ENCODE measurements at regions not wholly inside any gene's neighbourhood (a gene's known extent, or its start where the extent isn't known, plus 50 kb on each side); places are given as distances from the start of the nearest gene placed in this dataset.

DNA sequence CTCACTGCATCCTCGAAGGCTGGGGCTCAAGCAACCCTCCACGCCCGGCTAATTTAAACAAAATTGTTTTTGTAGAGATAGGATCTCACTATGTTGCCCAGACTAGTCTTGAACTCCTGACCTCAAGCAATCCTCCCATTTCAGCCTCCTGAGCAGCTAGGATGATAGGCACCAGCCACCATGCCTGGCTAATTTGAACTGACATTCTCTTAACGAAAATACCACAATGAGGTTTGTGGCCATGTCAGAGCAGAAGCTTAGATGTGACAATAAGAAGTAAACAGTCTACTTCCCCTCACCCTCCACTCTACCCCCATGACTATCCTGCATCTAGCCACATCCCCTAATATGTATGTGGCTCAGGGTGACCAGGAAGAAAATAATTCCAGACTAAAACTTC is 74.8 kb upstream of the PLCB4 start:
- H3K4me1 ChIP-seq (ENCODE audit: control insufficient read depth, insufficient read depth, low read length), result no peaks in the 10 kb centered on the region
- H3K36me3 ChIP-seq (ENCODE audit: control insufficient read depth, insufficient read depth, low read length), result no peaks in the 10 kb centered on the region
- H3K9me3 Mint-ChIP-seq, result no peaks in the 10 kb centered on the region
- H3K4me3 ChIP-seq (ENCODE audit: low read length), result no peak overlapping the region
- H3K27ac Mint-ChIP-seq, result no peak overlapping the region
- no peaks in the 10 kb centered on the region for H3K27me3 ChIP-seq (ENCODE audit: control insufficient read depth, insufficient read depth, low read length, poor library complexity, severe bottlenecking)
- no peak overlapping the region for H3K4me3 Mint-ChIP-seq
- H3K9ac ChIP-seq (ENCODE audit: extremely low read depth, low read length, poor library complexity, severe bottlenecking), result no peak overlapping the region
- H3K27me3 Mint-ChIP-seq (ENCODE audit: insufficient read depth), result no peaks in the 10 kb centered on the region
- TF ChIP-seq, protein P1, sequence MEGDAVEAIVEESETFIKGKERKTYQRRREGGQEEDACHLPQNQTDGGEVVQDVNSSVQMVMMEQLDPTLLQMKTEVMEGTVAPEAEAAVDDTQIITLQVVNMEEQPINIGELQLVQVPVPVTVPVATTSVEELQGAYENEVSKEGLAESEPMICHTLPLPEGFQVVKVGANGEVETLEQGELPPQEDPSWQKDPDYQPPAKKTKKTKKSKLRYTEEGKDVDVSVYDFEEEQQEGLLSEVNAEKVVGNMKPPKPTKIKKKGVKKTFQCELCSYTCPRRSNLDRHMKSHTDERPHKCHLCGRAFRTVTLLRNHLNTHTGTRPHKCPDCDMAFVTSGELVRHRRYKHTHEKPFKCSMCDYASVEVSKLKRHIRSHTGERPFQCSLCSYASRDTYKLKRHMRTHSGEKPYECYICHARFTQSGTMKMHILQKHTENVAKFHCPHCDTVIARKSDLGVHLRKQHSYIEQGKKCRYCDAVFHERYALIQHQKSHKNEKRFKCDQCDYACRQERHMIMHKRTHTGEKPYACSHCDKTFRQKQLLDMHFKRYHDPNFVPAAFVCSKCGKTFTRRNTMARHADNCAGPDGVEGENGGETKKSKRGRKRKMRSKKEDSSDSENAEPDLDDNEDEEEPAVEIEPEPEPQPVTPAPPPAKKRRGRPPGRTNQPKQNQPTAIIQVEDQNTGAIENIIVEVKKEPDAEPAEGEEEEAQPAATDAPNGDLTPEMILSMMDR (conservative IDR thresholded peaks at IDR 0.05), result no peak
- no peaks in the 10 kb centered on the region for H3K9me3 ChIP-seq (ENCODE audit: control insufficient read depth, low read length)
- DNase-seq, result no peak
- no peaks in the 10 kb centered on the region for H3K36me3 Mint-ChIP-seq (ENCODE audit: low read depth)
- H3K4me1 Mint-ChIP-seq, result peaks cover 8% of the 10 kb centered on the region
- no peak overlapping the region for H3K27ac ChIP-seq (ENCODE audit: low read depth, low read length)
- WGBS, 2 experiments (ENCODE audit: insufficient coverage in 1 of 2, insufficient read length in 1 of 2), result 93 to 99% methylated on average over 2 to 4 of the region's 4 CpGs

DNA sequence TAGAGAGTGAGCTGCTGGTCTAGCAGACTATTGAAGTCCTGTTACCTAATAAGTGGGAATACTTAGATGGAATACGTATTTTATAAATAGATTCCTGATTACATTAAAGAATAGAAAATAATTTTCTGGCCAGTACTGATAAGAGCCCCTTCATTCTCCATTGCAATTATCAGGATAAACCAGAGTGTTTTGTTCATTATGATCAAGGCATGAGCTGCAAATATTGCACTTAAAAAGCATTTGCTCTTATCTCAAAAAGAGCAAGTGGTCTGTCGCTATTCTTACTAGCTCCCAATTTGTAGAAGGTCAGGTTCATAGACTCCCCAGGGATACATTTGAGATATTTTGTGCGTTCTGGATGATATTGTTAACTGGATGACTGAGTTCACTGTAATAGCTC is 73.1 kb upstream of the PLCB4 start:
- TF ChIP-seq, protein P1 (conservative IDR thresholded peaks at IDR 0.05), result no peak
- Histone ChIP-seq H3K27me3 (ENCODE audit: control insufficient read depth, insufficient read depth, low read length, poor library complexity, severe bottlenecking) (no peaks in the 10 kb centered on the region), H3K36me3 (ENCODE audit: control insufficient read depth, insufficient read depth, low read length) (no peaks in the 10 kb centered on the region), H3K9me3 (ENCODE audit: control insufficient read depth, low read length) (no peaks in the 10 kb centered on the region), H3K4me3 (ENCODE audit: low read length) (no peak overlapping the region), H3K27ac (ENCODE audit: low read depth, low read length) (no peak overlapping the region), H3K4me1 (ENCODE audit: control insufficient read depth, insufficient read depth, low read length) (no peaks in the 10 kb centered on the region), H3K9ac (ENCODE audit: extremely low read depth, low read length, poor library complexity, severe bottlenecking) (no peak overlapping the region)
- H3K4me3 Mint-ChIP-seq, result no peak overlapping the region
- H3K9me3 Mint-ChIP-seq, result no peaks in the 10 kb centered on the region
- DNase-seq, result no peak
- H3K4me1 Mint-ChIP-seq, result peaks cover 8% of the 10 kb centered on the region
- no peak overlapping the region for H3K27ac Mint-ChIP-seq
- 94 to 96% methylated on average over 2 of the region's 3 CpGs for WGBS, 2 experiments (ENCODE audit: insufficient coverage in 1 of 2, insufficient read length in 1 of 2)
- no peaks in the 10 kb centered on the region for H3K27me3 Mint-ChIP-seq (ENCODE audit: insufficient read depth)
- H3K36me3 Mint-ChIP-seq (ENCODE audit: low read depth), result no peaks in the 10 kb centered on the region

DNA sequence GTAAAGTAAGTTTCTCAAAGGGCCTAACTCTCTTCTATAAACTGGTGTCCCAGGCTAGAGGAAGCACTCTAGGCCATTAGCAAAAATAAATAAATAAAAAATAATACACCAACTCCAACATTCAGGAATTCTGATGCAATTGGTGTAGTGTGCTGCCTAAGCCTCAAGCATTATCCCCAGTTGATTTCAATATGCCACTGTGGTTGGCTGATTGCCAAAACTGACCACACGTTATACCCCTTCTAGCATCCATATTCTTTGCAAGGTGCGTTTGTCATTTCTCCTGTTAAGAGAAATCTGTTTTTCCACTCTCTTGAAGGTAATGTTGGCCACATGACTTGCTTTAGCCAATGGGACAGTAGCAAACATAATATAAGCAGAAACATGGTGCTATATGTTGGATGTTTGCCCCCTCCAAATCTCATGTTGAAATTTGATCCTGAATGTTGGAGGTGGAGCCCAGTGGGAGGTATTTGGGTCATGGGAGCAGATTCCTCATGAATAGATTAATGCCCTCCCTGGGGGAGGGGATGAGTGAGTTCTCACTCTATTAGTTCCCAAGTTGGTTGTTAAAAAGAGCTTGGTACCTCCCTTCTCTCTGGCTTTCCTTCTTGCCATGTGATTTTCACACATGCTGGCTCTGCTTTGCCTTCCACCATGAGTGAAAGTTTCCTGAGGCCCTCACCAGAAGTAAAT is 71.9 kb upstream of the PLCB4 start:
- no peak overlapping the region for H3K27ac Mint-ChIP-seq
- H3K9me3 Mint-ChIP-seq, result no peaks in the 10 kb centered on the region
- H3K9ac ChIP-seq (ENCODE audit: extremely low read depth, low read length, poor library complexity, severe bottlenecking), result no peak overlapping the region
- H3K4me1 ChIP-seq (ENCODE audit: control insufficient read depth, insufficient read depth, low read length), result no peaks in the 10 kb centered on the region
- 78 to 88% methylated on average over 2 of the region's 2 CpGs for WGBS, 2 experiments (ENCODE audit: insufficient coverage in 1 of 2, insufficient read length in 1 of 2)
- no peaks in the 10 kb centered on the region for H3K9me3 ChIP-seq (ENCODE audit: control insufficient read depth, low read length)
- TF ChIP-seq, protein P1 (conservative IDR thresholded peaks at IDR 0.05), result no peak
- DNase-seq, result no peak
- no peaks in the 10 kb centered on the region for H3K27me3 Mint-ChIP-seq (ENCODE audit: insufficient read depth)
- no peaks in the 10 kb centered on the region for H3K36me3 Mint-ChIP-seq (ENCODE audit: low read depth)
- peaks cover 8% of the 10 kb centered on the region for H3K4me1 Mint-ChIP-seq
- H3K4me3 ChIP-seq (ENCODE audit: low read length), result no peak overlapping the region
- no peaks in the 10 kb centered on the region for H3K27me3 ChIP-seq (ENCODE audit: control insufficient read depth, insufficient read depth, low read length, poor library complexity, severe bottlenecking)
- no peaks in the 10 kb centered on the region for H3K36me3 ChIP-seq (ENCODE audit: control insufficient read depth, insufficient read depth, low read length)
- H3K27ac ChIP-seq (ENCODE audit: low read depth, low read length), result peak overlapping the region; percentile 88
- no peak overlapping the region for H3K4me3 Mint-ChIP-seq
